ENCODE measurements at regions not wholly inside any gene's neighbourhood (a gene's known extent, or its start where the extent isn't known, plus 50 kb on each side); places are given as distances from the start of the nearest gene placed in this dataset.

GRCh38 chr3:191804935-191805334 is 344.0 kb downstream of the PYDC2 start:
- Mint-ChIP-seq H3K36me3 (no peaks in the 10 kb centered on the region), H3K9me3 (peaks cover 27% of the 10 kb centered on the region), H3K4me1 (no peaks in the 10 kb centered on the region), H3K27ac (no peak overlapping the region), H3K4me3 (no peak overlapping the region)
- DNase-seq (ENCODE audit: low spot score in 2 of 2): no peak
- peak; percentile 26 for ATAC-seq

- H3K36me3 Mint-ChIP-seq: no peaks in the 10 kb centered on the region
- no peak overlapping the region for H3K27ac Mint-ChIP-seq
- no peak for DNase-seq (ENCODE audit: low spot score in 2 of 2)
- ATAC-seq: no peak
- peaks cover 36% of the 10 kb centered on the region for H3K9me3 Mint-ChIP-seq
- H3K4me1 Mint-ChIP-seq: no peaks in the 10 kb centered on the region
- H3K4me3 Mint-ChIP-seq: no peak overlapping the region
These were observed 347.1 kb downstream of the PYDC2 start for GRCh38 chr3:191808073-191808472.

- DNase-seq (ENCODE audit: low spot score in 2 of 2) (no peak), ATAC-seq (no peak)
- Mint-ChIP-seq H3K27ac (no peak overlapping the region), H3K36me3 (no peaks in the 10 kb centered on the region), H3K9me3 (peaks cover 32% of the 10 kb centered on the region), H3K4me1 (no peaks in the 10 kb centered on the region), H3K4me3 (no peak overlapping the region)
These were observed 348.5 kb downstream of the PYDC2 start for GRCh38 chr3:191809326-191809949.

- ATAC-seq (no peak), DNase-seq (ENCODE audit: low spot score in 2 of 2) (no peak)
- H3K4me3 Mint-ChIP-seq: no peak overlapping the region
- H3K9me3 Mint-ChIP-seq: peaks cover 31% of the 10 kb centered on the region
- no peaks in the 10 kb centered on the region for H3K4me1 Mint-ChIP-seq
- no peaks in the 10 kb centered on the region for H3K36me3 Mint-ChIP-seq
- H3K27ac Mint-ChIP-seq: no peak overlapping the region
These were observed 352.3 kb downstream of the PYDC2 start for GRCh38 chr3:191813245-191813644.

GRCh38 chr3:191848818-191849217 is 387.9 kb downstream of the PYDC2 start:
- Mint-ChIP-seq H3K4me3 (no peak overlapping the region), H3K27ac (no peak overlapping the region), H3K4me1 (no peaks in the 10 kb centered on the region), H3K36me3 (no peaks in the 10 kb centered on the region), H3K9me3 (peaks cover 7% of the 10 kb centered on the region)
- DNase-seq (ENCODE audit: low spot score in 2 of 2): no peak
- ATAC-seq: no peak

GRCh38 chr3:191859531-191859930 is 398.6 kb downstream of the PYDC2 start:
- Mint-ChIP-seq H3K9me3 (peaks cover 16% of the 10 kb centered on the region), H3K36me3 (no peaks in the 10 kb centered on the region), H3K4me1 (no peaks in the 10 kb centered on the region), H3K27ac (no peak overlapping the region), H3K4me3 (no peak overlapping the region)
- no peak for DNase-seq (ENCODE audit: low spot score in 2 of 2)
- no peak for ATAC-seq

- ATAC-seq (no peak), DNase-seq (ENCODE audit: low spot score in 2 of 2) (no peak)
- Mint-ChIP-seq H3K27ac (no peak overlapping the region), H3K9me3 (peaks cover 8% of the 10 kb centered on the region), H3K36me3 (no peaks in the 10 kb centered on the region), H3K4me1 (no peaks in the 10 kb centered on the region), H3K4me3 (no peak overlapping the region)
These were observed 408.9 kb downstream of the PYDC2 start for GRCh38 chr3:191869738-191870415.

GRCh38 chr3:191873736-191874135 is 412.8 kb downstream of the PYDC2 start:
- Mint-ChIP-seq H3K4me1 (no peaks in the 10 kb centered on the region), H3K9me3 (peaks cover 3% of the 10 kb centered on the region), H3K36me3 (no peaks in the 10 kb centered on the region), H3K27ac (no peak overlapping the region), H3K4me3 (no peak overlapping the region)
- ATAC-seq (no peak), DNase-seq (ENCODE audit: low spot score in 2 of 2) (no peak)

- Mint-ChIP-seq H3K9me3 (peaks cover 6% of the 10 kb centered on the region), H3K36me3 (no peaks in the 10 kb centered on the region), H3K4me3 (no peak overlapping the region), H3K4me1 (no peaks in the 10 kb centered on the region), H3K27ac (no peak overlapping the region)
- no peak for ATAC-seq
- no peak for DNase-seq (ENCODE audit: low spot score in 2 of 2)
These were observed 421.3 kb downstream of the PYDC2 start for GRCh38 chr3:191882289-191882688.

- Mint-ChIP-seq H3K4me3 (no peak overlapping the region), H3K27ac (no peak overlapping the region), H3K36me3 (no peaks in the 10 kb centered on the region), H3K9me3 (peaks cover 6% of the 10 kb centered on the region), H3K4me1 (no peaks in the 10 kb centered on the region)
- no peak for ATAC-seq
- no peak for DNase-seq (ENCODE audit: low spot score in 2 of 2)
These were observed 423.2 kb downstream of the PYDC2 start for GRCh38 chr3:191884132-191884531.

GRCh38 chr3:191889106-191889505 is 428.1 kb downstream of the PYDC2 start:
- Mint-ChIP-seq H3K4me1 (no peaks in the 10 kb centered on the region), H3K27ac (no peak overlapping the region), H3K36me3 (no peaks in the 10 kb centered on the region), H3K4me3 (no peak overlapping the region), H3K9me3 (peaks cover 2% of the 10 kb centered on the region)
- ATAC-seq (no peak), DNase-seq (ENCODE audit: low spot score in 2 of 2) (no peak)

GRCh38 chr3:191889756-191890155 is 428.8 kb downstream of the PYDC2 start:
- H3K36me3 Mint-ChIP-seq: no peaks in the 10 kb centered on the region
- no peak overlapping the region for H3K4me3 Mint-ChIP-seq
- no peak overlapping the region for H3K27ac Mint-ChIP-seq
- no peaks in the 10 kb centered on the region for H3K4me1 Mint-ChIP-seq
- ATAC-seq (no peak), DNase-seq (ENCODE audit: low spot score in 2 of 2) (no peak)
- peaks cover 2% of the 10 kb centered on the region for H3K9me3 Mint-ChIP-seq

GRCh38 chr3:191894406-191894805 is 433.4 kb downstream of the PYDC2 start:
- peaks cover 5% of the 10 kb centered on the region for H3K9me3 Mint-ChIP-seq
- H3K27ac Mint-ChIP-seq: no peak overlapping the region
- no peak for ATAC-seq
- no peaks in the 10 kb centered on the region for H3K4me1 Mint-ChIP-seq
- H3K4me3 Mint-ChIP-seq: no peak overlapping the region
- DNase-seq (ENCODE audit: low spot score in 2 of 2): no peak
- no peaks in the 10 kb centered on the region for H3K36me3 Mint-ChIP-seq

- no peak for ATAC-seq
- Mint-ChIP-seq H3K9me3 (no peaks in the 10 kb centered on the region), H3K4me1 (no peaks in the 10 kb centered on the region), H3K27ac (no peak overlapping the region), H3K36me3 (no peaks in the 10 kb centered on the region), H3K4me3 (no peak overlapping the region)
- no peak for DNase-seq (ENCODE audit: low spot score in 2 of 2)
These were observed 440.8 kb downstream of the PYDC2 start for GRCh38 chr3:191901741-191902140.

- H3K4me3 Mint-ChIP-seq: no peak overlapping the region
- no peak overlapping the region for H3K27ac Mint-ChIP-seq
- peaks cover 20% of the 10 kb centered on the region for H3K9me3 Mint-ChIP-seq
- no peaks in the 10 kb centered on the region for H3K4me1 Mint-ChIP-seq
- DNase-seq (ENCODE audit: low spot score in 2 of 2): no peak
- H3K36me3 Mint-ChIP-seq: no peaks in the 10 kb centered on the region
- no peak for ATAC-seq
These were observed 451.7 kb downstream of the PYDC2 start for GRCh38 chr3:191912616-191913204.

- Mint-ChIP-seq H3K4me1 (no peaks in the 10 kb centered on the region), H3K36me3 (no peaks in the 10 kb centered on the region), H3K9me3 (peaks cover 23% of the 10 kb centered on the region), H3K4me3 (no peak overlapping the region), H3K27ac (no peak overlapping the region)
- ATAC-seq: no peak
- DNase-seq (ENCODE audit: low spot score in 2 of 2): no peak
These were observed 454.7 kb downstream of the PYDC2 start for GRCh38 chr3:191915712-191916111.
